LNCAP (cell line): ENCODE measurements at regions not wholly inside any gene's neighbourhood (a gene's known extent, or its start where the extent isn't known, plus 50 kb on each side); places are given as distances from the start of the nearest gene placed in this dataset.

Experiments
- CTCF ChIP-seq: fragments of 450-650 bp; IDR thresholded peaks from 2 replicates; pipeline ENCODE4 v1.5.1; 2017; ENCODE audit warnings: mild to moderate bottlenecking

GRCh38 chr11:112728288-112728687 lies 232.9 kb upstream of the NCAM1 start:
- TF ChIP-seq CTCF, result no peak

GRCh38 chr11:112728716-112729115 lies 232.5 kb upstream of the NCAM1 start:
- no peak for TF ChIP-seq CTCF

- TF ChIP-seq CTCF, result no peak
Measured at GRCh38 chr11:112730591-112730990, 230.6 kb upstream of the NCAM1 start.

- TF ChIP-seq CTCF, result no peak
Measured at GRCh38 chr11:112731538-112731937, 229.7 kb upstream of the NCAM1 start.

- TF ChIP-seq CTCF, result no peak
Measured at GRCh38 chr11:112732031-112732430, 229.2 kb upstream of the NCAM1 start.

GRCh38 chr11:112734207-112734606 lies 227.0 kb upstream of the NCAM1 start:
- no peak for TF ChIP-seq CTCF

GRCh38 chr11:112735470-112735869 lies 225.8 kb upstream of the NCAM1 start:
- TF ChIP-seq CTCF, result no peak

- TF ChIP-seq CTCF, result no peak
Measured at GRCh38 chr11:112744041-112744440, 217.2 kb upstream of the NCAM1 start.
